ENCODE measurements at regions not wholly inside any gene's neighbourhood (a gene's known extent, or its start where the extent isn't known, plus 50 kb on each side); places are given as distances from the start of the nearest gene placed in this dataset.

DNA sequence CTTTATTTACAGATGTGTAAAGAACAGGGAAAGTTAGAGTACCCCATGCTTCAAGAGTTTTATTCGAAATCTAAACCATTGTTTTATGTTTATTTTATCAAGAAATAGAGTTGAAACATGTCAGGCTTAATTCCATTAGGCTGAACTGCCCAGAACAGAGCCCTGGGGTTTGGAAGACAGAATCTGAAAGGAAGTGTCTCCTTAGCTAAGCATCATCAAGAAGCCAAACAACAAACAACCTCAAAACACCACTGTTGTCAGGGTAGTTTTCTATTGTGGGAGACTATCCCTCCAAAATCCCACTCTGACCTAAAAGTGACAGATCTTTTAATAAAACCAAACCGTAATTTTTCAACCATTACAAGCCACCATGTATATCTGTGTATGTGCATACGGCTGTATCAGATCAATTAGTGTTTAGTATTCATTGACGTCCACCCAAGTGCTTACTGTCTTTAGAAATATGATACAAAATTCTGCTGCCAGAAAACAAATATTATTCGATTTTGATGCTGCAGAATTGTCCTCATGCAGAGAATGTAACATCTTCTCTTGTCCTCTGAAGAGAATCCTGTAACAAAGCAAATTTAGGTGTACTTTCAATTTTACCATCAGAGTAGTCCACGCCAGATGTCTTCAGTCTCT, 271.9 kb upstream of the TMEM161B start:
- no peak for TF ChIP-seq BACH2 (CRISPR knock-in tag; IDR thresholded peaks at IDR 0.05; ENCODE audit: borderline replicate concordance)
- TF ChIP-seq TOX (CRISPR knock-in tag; IDR thresholded peaks at IDR 0.05; ENCODE audit: borderline replicate concordance), result no peak
- no peak for TF ChIP-seq TCF4 (CRISPR knock-in tag; IDR thresholded peaks at IDR 0.05; ENCODE audit: borderline replicate concordance)
- no peak for TF ChIP-seq GLIS3 (CRISPR knock-in tag; IDR thresholded peaks at IDR 0.05)
- TF ChIP-seq, protein P1, sequence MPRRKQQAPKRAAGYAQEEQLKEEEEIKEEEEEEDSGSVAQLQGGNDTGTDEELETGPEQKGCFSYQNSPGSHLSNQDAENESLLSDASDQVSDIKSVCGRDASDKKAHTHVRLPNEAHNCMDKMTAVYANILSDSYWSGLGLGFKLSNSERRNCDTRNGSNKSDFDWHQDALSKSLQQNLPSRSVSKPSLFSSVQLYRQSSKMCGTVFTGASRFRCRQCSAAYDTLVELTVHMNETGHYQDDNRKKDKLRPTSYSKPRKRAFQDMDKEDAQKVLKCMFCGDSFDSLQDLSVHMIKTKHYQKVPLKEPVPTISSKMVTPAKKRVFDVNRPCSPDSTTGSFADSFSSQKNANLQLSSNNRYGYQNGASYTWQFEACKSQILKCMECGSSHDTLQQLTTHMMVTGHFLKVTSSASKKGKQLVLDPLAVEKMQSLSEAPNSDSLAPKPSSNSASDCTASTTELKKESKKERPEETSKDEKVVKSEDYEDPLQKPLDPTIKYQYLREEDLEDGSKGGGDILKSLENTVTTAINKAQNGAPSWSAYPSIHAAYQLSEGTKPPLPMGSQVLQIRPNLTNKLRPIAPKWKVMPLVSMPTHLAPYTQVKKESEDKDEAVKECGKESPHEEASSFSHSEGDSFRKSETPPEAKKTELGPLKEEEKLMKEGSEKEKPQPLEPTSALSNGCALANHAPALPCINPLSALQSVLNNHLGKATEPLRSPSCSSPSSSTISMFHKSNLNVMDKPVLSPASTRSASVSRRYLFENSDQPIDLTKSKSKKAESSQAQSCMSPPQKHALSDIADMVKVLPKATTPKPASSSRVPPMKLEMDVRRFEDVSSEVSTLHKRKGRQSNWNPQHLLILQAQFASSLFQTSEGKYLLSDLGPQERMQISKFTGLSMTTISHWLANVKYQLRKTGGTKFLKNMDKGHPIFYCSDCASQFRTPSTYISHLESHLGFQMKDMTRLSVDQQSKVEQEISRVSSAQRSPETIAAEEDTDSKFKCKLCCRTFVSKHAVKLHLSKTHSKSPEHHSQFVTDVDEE (CRISPR knock-in tag; IDR thresholded peaks at IDR 0.05), result no peak
- no peak for TF ChIP-seq ARNTL (CRISPR knock-in tag; IDR thresholded peaks at IDR 0.05; ENCODE audit: borderline replicate concordance, low read depth)
- no peak for TF ChIP-seq OSR1 (CRISPR knock-in tag; IDR thresholded peaks at IDR 0.05)
- TF ChIP-seq ZNF70 (CRISPR knock-in tag; IDR thresholded peaks at IDR 0.05), result no peak
- TF ChIP-seq ESRRG (CRISPR knock-in tag; IDR thresholded peaks at IDR 0.05), result no peak
- TF ChIP-seq ISL1 (CRISPR knock-in tag; IDR thresholded peaks at IDR 0.05), result no peak
- TF ChIP-seq, protein P2, sequence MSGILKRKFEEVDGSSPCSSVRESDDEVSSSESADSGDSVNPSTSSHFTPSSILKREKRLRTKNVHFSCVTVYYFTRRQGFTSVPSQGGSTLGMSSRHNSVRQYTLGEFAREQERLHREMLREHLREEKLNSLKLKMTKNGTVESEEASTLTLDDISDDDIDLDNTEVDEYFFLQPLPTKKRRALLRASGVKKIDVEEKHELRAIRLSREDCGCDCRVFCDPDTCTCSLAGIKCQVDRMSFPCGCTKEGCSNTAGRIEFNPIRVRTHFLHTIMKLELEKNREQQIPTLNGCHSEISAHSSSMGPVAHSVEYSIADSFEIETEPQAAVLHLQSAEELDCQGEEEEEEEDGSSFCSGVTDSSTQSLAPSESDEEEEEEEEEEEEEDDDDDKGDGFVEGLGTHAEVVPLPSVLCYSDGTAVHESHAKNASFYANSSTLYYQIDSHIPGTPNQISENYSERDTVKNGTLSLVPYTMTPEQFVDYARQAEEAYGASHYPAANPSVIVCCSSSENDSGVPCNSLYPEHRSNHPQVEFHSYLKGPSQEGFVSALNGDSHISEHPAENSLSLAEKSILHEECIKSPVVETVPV (CRISPR knock-in tag; IDR thresholded peaks at IDR 0.05), result no peak
- no peak for TF ChIP-seq ZNF8 (CRISPR knock-in tag; IDR thresholded peaks at IDR 0.05)
- no peak for TF ChIP-seq ZFP30 (CRISPR knock-in tag; IDR thresholded peaks at IDR 0.05)
- TF ChIP-seq ZNF565 (CRISPR knock-in tag; conservative IDR thresholded peaks at IDR 0.05; ENCODE audit: low read depth), result no peak
- TF ChIP-seq CSDC2 (CRISPR knock-in tag; IDR thresholded peaks at IDR 0.05), result no peak
- no peak for TF ChIP-seq SNAI2 (CRISPR knock-in tag; IDR thresholded peaks at IDR 0.05)
- no peak for TF ChIP-seq ZC3H10 (CRISPR knock-in tag; IDR thresholded peaks at IDR 0.05)
- TF ChIP-seq ZFP3 (CRISPR knock-in tag; IDR thresholded peaks at IDR 0.05), result no peak
- TF ChIP-seq RARB (CRISPR knock-in tag; IDR thresholded peaks at IDR 0.05), result no peak
- no peak for ATAC-seq

DNA sequence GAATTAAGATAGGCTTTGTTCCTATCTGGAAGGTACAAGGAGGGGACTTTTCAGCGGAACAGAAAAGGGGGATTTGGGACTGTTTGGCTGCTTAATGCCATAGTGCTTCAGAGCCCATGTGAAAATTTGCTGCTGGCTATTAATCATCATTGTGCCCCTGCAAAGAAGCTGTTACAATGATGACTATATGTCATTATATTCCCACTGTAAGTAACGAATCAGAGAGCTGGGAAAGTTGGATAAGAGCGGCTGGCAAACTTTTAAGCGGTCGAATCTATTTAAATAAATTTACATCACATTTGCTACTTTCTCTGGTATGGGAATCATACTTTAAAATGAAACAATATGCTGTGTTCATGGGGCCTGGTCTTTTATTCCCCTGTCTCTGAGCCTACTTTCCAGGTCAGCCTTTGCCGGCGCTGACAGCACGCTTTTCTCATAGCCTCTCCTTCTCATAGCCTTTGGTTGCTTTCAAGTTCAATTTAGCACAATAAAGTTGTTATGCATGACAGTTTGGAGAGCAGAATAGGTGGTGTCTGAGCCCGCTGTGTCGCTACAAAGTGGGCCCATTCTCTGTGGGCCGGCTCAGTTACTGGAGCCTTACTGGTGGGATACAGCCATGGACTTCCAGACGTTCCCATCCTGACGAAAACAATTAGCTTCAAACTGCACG, 271.2 kb upstream of the TMEM161B start:
- no peak for ATAC-seq
- no peak for TF ChIP-seq ZFP3 (CRISPR knock-in tag; IDR thresholded peaks at IDR 0.05)
- no peak for TF ChIP-seq ZNF8 (CRISPR knock-in tag; IDR thresholded peaks at IDR 0.05)
- TF ChIP-seq RARB (CRISPR knock-in tag; IDR thresholded peaks at IDR 0.05), result no peak

DNA sequence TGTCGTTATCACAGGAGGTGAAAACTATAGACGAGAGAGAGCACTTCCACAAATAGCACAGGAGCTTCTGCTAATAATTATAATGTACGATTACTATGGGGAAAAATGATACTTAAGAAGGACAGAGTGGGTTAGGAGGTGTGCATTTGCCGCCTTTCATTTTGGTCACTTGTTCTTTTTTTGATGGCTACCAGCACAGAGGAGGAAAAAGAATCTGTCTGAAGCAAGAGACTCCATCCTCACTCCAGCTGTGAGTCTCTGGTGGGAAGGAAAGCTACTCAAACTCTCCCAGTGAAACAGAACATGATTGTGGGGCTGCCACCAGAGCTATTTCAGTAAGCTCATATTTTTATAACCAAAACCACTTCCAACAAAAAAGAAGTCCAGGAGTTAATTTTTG, 270.4 kb upstream of the TMEM161B start:
- ATAC-seq, result no peak
- TF ChIP-seq ZNF70 (CRISPR knock-in tag; IDR thresholded peaks at IDR 0.05) (no peak), TOX (CRISPR knock-in tag; IDR thresholded peaks at IDR 0.05; ENCODE audit: borderline replicate concordance) (no peak), ARNTL (CRISPR knock-in tag; IDR thresholded peaks at IDR 0.05; ENCODE audit: borderline replicate concordance, low read depth) (no peak), ZFP30 (CRISPR knock-in tag; IDR thresholded peaks at IDR 0.05) (no peak), RARB (CRISPR knock-in tag; IDR thresholded peaks at IDR 0.05) (no peak), BACH2 (CRISPR knock-in tag; IDR thresholded peaks at IDR 0.05; ENCODE audit: borderline replicate concordance) (no peak)

DNA sequence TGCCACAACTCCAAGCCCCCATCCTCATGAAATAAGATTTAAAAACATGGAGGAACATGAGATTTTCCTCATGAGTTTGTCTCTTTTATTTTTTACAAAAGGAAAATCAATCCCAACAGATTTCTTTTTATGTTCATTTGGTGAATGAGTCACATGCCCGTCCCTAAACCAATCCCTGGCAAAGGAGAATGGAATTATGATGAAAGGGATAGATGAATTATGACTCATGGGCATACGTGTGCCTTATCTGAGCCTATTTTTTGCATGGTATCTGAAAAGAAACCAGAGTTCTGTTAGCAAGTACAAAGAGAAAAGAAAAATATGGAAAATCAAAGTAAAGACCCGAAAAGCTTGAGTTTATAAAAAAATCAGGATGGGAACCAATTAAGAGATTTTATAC, 267.5 kb upstream of the TMEM161B start:
- no peak for ATAC-seq
- TF ChIP-seq TOX (CRISPR knock-in tag; IDR thresholded peaks at IDR 0.05; ENCODE audit: borderline replicate concordance) (no peak), ESRRG (CRISPR knock-in tag; IDR thresholded peaks at IDR 0.05) (no peak), OSR1 (CRISPR knock-in tag; IDR thresholded peaks at IDR 0.05) (no peak), GLIS3 (CRISPR knock-in tag; IDR thresholded peaks at IDR 0.05) (no peak), CSDC2 (CRISPR knock-in tag; IDR thresholded peaks at IDR 0.05) (no peak), ISL1 (CRISPR knock-in tag; IDR thresholded peaks at IDR 0.05) (no peak), ZNF565 (CRISPR knock-in tag; conservative IDR thresholded peaks at IDR 0.05; ENCODE audit: low read depth) (no peak), SNAI2 (CRISPR knock-in tag; IDR thresholded peaks at IDR 0.05) (no peak)
- TF ChIP-seq, protein P2 (CRISPR knock-in tag; IDR thresholded peaks at IDR 0.05), result no peak
- TF ChIP-seq, protein P3, sequence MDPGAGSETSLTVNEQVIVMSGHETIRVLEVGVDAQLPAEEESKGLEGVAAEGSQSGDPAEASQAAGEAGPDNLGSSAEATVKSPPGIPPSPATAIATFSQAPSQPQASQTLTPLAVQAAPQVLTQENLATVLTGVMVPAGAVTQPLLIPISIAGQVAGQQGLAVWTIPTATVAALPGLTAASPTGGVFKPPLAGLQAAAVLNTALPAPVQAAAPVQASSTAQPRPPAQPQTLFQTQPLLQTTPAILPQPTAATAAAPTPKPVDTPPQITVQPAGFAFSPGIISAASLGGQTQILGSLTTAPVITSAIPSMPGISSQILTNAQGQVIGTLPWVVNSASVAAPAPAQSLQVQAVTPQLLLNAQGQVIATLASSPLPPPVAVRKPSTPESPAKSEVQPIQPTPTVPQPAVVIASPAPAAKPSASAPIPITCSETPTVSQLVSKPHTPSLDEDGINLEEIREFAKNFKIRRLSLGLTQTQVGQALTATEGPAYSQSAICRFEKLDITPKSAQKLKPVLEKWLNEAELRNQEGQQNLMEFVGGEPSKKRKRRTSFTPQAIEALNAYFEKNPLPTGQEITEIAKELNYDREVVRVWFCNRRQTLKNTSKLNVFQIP (CRISPR knock-in tag; IDR thresholded peaks at IDR 0.05; ENCODE audit: borderline replicate concordance, low read depth), result no peak
- TF ChIP-seq, protein P4, sequence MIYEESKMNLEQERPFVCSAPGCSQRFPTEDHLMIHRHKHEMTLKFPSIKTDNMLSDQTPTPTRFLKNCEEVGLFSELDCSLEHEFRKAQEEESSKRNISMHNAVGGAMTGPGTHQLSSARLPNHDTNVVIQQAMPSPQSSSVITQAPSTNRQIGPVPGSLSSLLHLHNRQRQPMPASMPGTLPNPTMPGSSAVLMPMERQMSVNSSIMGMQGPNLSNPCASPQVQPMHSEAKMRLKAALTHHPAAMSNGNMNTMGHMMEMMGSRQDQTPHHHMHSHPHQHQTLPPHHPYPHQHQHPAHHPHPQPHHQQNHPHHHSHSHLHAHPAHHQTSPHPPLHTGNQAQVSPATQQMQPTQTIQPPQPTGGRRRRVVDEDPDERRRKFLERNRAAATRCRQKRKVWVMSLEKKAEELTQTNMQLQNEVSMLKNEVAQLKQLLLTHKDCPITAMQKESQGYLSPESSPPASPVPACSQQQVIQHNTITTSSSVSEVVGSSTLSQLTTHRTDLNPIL (CRISPR knock-in tag; IDR thresholded peaks at IDR 0.05; ENCODE audit: low read depth), result no peak
- TF ChIP-seq, protein P1 (CRISPR knock-in tag; IDR thresholded peaks at IDR 0.05), result no peak
